Trophoblast cell (in vitro differentiated cells and primary cell): ENCODE measurements at regions not wholly inside any gene's neighbourhood (a gene's known extent, or its start where the extent isn't known, plus 50 kb on each side); places are given as distances from the start of the nearest gene placed in this dataset.

Experiments
- DNase-seq, 2 donors: peaks; one replicate each; pipeline ENCODE4 v3.0.0-alpha.2; 2016
- H2AFZ ChIP-seq: 2 replicates; pipeline ENCODE4 v1.6.1; 2013; ENCODE audit warnings: low read length, moderate library complexity, mild to moderate bottlenecking; ENCODE audit not compliant: insufficient read depth, poor library complexity
- H2AK5ac ChIP-seq: 2 replicates; pipeline ENCODE4 v1.6.1; 2013; ENCODE audit warnings: mild to moderate bottlenecking, low read length
- H2BK120ac ChIP-seq: 2 replicates; pipeline ENCODE4 v1.6.1; 2013; ENCODE audit warnings: low read length, mild to moderate bottlenecking, moderate library complexity; ENCODE audit not compliant: insufficient read depth, poor library complexity
- H2BK12ac ChIP-seq: 2 replicates; pipeline ENCODE4 v1.6.1; 2013; ENCODE audit warnings: mild to moderate bottlenecking, low read length, moderate library complexity
- H2BK5ac ChIP-seq: 2 replicates; pipeline ENCODE4 v1.6.1; 2013; ENCODE audit warnings: low read length, low read depth, moderate library complexity, mild to moderate bottlenecking; ENCODE audit not compliant: poor library complexity
- H3K14ac ChIP-seq: 2 replicates; pipeline ENCODE4 v1.6.1; 2013; ENCODE audit warnings: mild to moderate bottlenecking, low read length
- H3K18ac ChIP-seq: 2 replicates; pipeline ENCODE4 v1.6.1; 2013; ENCODE audit warnings: mild to moderate bottlenecking, low read length
- H3K23ac ChIP-seq: 2 replicates; pipeline ENCODE4 v1.6.1; 2013; ENCODE audit warnings: low read length
- H3K27ac ChIP-seq: 2 replicates; pipeline ENCODE4 v1.5.1; 2013; ENCODE audit warnings: low read depth, mild to moderate bottlenecking, inconsistent platforms, low read length, moderate library complexity
- H3K27me3 ChIP-seq: 2 replicates; pipeline ENCODE4 v1.6.1; 2013; ENCODE audit warnings: inconsistent platforms, mild to moderate bottlenecking, low read length, moderate library complexity; ENCODE audit not compliant: insufficient read depth
- H3K36me3 ChIP-seq, 2 experiments: 1 replicate in 1 of 2; 2 replicates in 1 of 2; pipeline ENCODE4 v1.6.1; 2013; ENCODE audit warnings: low read length in 2 of 2, mild to moderate bottlenecking in 2 of 2, moderate library complexity in 1 of 2; ENCODE audit not compliant: insufficient read depth in 2 of 2, control insufficient read depth in 1 of 2
- H3K4ac ChIP-seq: 2 replicates; pipeline ENCODE4 v1.6.1; 2013; ENCODE audit warnings: low read depth, mild to moderate bottlenecking, low read length, moderate library complexity
- H3K4me1 ChIP-seq, 2 experiments: 1 replicate in 1 of 2; 2 replicates in 1 of 2; pipeline ENCODE4 v1.6.1; 2013; ENCODE audit warnings: low read length in 2 of 2, mild to moderate bottlenecking in 2 of 2, moderate library complexity in 1 of 2; ENCODE audit not compliant: insufficient read depth in 2 of 2, control insufficient read depth in 1 of 2
- H3K4me2 ChIP-seq: 2 replicates; pipeline ENCODE4 v1.6.1; 2013; ENCODE audit warnings: inconsistent platforms, mild to moderate bottlenecking, low read length, moderate library complexity
- H3K4me3 ChIP-seq: 2 replicates; pipeline ENCODE4 v1.5.1; 2013; ENCODE audit warnings: mild to moderate bottlenecking, low read depth, low read length, inconsistent platforms
- H3K79me1 ChIP-seq: one replicate; pipeline ENCODE4 v1.6.1; 2013; ENCODE audit warnings: low read length
- H3K79me2 ChIP-seq: 2 replicates; pipeline ENCODE4 v1.6.1; 2013; ENCODE audit warnings: low read length, mild to moderate bottlenecking; ENCODE audit not compliant: control insufficient read depth, insufficient read depth, poor library complexity
- H3K9ac ChIP-seq: 2 replicates; pipeline ENCODE4 v1.6.1; 2013; ENCODE audit warnings: mild to moderate bottlenecking, low read length
- H3K9me3 ChIP-seq: 2 replicates; pipeline ENCODE4 v1.6.1; 2013; ENCODE audit warnings: low read depth, mild to moderate bottlenecking, control low read depth, inconsistent platforms, low read length; ENCODE audit not compliant: insufficient read depth
- H4K12ac ChIP-seq: 2 replicates; pipeline ENCODE4 v1.6.1; 2013; ENCODE audit warnings: low read depth, mild to moderate bottlenecking, low read length, moderate library complexity
- H4K8ac ChIP-seq: 2 replicates; pipeline ENCODE4 v1.6.1; 2013; ENCODE audit warnings: low read depth, mild to moderate bottlenecking, low read length, moderate library complexity
- H4K91ac ChIP-seq: one replicate; pipeline ENCODE4 v1.6.1; 2013; ENCODE audit warnings: low read depth, mild to moderate bottlenecking, low read length, moderate library complexity
- WGBS: extraction: QIAGEN DNeasy Blood & Tissue Kit; methylation state at CpG from one replicate; pipeline ENCODE4 v1.1.7; 2013; ENCODE audit warnings: missing lambda C conversion rate; ENCODE audit not compliant: insufficient read length, insufficient coverage; ENCODE audit errors: extremely low coverage; 5-methylcytosine and 5-hydroxymethylcytosine counted together

DNA sequence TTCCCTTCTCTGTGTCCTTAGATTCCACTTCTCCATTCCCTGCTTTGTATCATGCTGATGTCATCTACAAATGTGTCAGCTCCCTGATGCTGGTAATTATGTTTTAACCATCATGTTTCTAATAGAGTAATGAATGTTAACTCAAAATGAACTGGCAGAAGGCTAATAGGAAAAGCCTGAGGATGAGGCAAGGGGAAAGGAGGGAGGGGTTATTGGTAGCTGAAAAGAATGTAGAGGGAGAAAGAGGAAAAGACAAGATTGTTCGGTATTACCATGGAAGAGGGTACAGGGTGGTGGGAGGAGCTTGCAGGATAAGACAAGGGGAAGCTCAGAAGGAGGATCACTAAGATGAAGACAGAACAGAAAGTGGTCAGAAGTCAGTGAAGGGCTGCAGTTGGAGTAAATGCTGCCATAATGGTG is 150.9 kb downstream of the ZC3H11B start:
- H4K91ac ChIP-seq = no peak overlapping the region
- no peak overlapping the region for H2BK120ac ChIP-seq
- no peak overlapping the region for H2BK12ac ChIP-seq
- H3K4me3 ChIP-seq = no peak overlapping the region
- H3K79me2 ChIP-seq = no peaks in the 10 kb centered on the region
- H3K9me3 ChIP-seq = no peaks in the 10 kb centered on the region
- no peaks in the 10 kb centered on the region for H3K4me1 ChIP-seq
- WGBS = no CpG with 5 or more reads among the region's 1 CpG
- H3K14ac ChIP-seq = peak overlapping the region; percentile 4
- peaks cover 2% of the 10 kb centered on the region for H3K79me1 ChIP-seq
- H4K8ac ChIP-seq = no peak overlapping the region
- no peak overlapping the region for H3K4me2 ChIP-seq
- no peak overlapping the region for H3K23ac ChIP-seq
- H3K9ac ChIP-seq = no peak overlapping the region
- no peak overlapping the region for H3K18ac ChIP-seq
- H4K12ac ChIP-seq = no peak overlapping the region
- no peak for DNase-seq
- no peak overlapping the region for H3K27ac ChIP-seq
- no peaks in the 10 kb centered on the region for H3K36me3 ChIP-seq
- no peak overlapping the region for H3K4ac ChIP-seq
- H2AFZ ChIP-seq = no peak overlapping the region
- H3K27me3 ChIP-seq = no peaks in the 10 kb centered on the region
- no peak overlapping the region for H2AK5ac ChIP-seq
- no peak overlapping the region for H2BK5ac ChIP-seq

DNA sequence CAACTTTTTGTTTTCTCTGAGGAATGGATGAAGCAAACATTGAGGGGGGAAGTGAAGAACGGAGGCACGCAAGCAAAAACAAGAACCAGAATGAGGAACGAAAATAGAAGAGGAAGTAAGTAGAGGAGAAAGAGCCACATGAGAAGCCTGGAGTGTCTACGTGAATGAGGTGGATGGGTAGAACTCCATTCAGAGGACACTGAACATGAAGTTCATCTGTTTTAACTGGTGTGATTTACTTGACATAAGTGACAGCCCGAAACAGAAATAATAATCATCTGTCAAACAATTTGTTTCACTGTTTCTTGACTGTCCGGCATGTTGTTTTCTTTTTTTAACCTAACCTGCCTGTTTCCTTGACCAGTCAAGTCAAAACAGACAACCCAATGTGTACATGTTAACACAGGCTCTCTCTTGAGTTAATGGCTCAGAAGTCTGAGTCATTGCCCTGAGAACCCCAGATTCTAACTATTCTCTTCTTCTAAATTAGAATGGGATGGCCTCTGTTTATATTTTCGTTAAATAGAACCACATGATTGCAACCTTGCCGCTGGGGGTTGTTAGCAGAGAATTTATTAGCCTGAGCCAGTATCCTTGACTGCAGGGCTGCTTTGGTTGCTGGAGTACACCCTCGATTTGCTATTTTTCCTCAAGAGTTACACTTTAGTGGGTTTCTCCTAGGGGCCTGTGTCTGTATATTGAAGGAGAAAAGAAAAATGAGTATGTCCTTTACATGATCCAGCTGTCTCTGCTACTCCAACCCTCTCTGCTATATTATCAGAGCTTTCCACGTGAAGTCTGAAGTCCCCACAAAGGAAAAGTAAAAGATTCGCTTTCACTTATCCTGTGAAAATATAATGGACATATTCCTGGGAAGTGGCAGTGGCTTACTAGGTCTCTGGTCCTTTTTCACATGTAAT is 151.7 kb downstream of the ZC3H11B start:
- H3K9ac ChIP-seq = no peak overlapping the region
- H3K14ac ChIP-seq = no peak overlapping the region
- no peak overlapping the region for H4K91ac ChIP-seq
- H4K8ac ChIP-seq = no peak overlapping the region
- H3K79me1 ChIP-seq = peaks cover 2% of the 10 kb centered on the region
- no peaks in the 10 kb centered on the region for H3K27me3 ChIP-seq
- no peak overlapping the region for H3K4ac ChIP-seq
- no peak overlapping the region for H3K4me2 ChIP-seq
- no peak overlapping the region for H3K4me3 ChIP-seq
- no peak overlapping the region for H2AFZ ChIP-seq
- H2BK12ac ChIP-seq = no peak overlapping the region
- H3K4me1 ChIP-seq = no peaks in the 10 kb centered on the region
- peak in 1 of 2 donors; percentile 1 for DNase-seq
- no peaks in the 10 kb centered on the region for H3K9me3 ChIP-seq
- no CpG with 5 or more reads among the region's 11 CpGs for WGBS
- H2BK120ac ChIP-seq = no peak overlapping the region
- H3K27ac ChIP-seq = no peak overlapping the region
- no peak overlapping the region for H3K18ac ChIP-seq
- no peaks in the 10 kb centered on the region for H3K36me3 ChIP-seq
- no peak overlapping the region for H4K12ac ChIP-seq
- no peak overlapping the region for H2BK5ac ChIP-seq
- no peak overlapping the region for H2AK5ac ChIP-seq
- no peak overlapping the region for H3K23ac ChIP-seq
- no peaks in the 10 kb centered on the region for H3K79me2 ChIP-seq

DNA sequence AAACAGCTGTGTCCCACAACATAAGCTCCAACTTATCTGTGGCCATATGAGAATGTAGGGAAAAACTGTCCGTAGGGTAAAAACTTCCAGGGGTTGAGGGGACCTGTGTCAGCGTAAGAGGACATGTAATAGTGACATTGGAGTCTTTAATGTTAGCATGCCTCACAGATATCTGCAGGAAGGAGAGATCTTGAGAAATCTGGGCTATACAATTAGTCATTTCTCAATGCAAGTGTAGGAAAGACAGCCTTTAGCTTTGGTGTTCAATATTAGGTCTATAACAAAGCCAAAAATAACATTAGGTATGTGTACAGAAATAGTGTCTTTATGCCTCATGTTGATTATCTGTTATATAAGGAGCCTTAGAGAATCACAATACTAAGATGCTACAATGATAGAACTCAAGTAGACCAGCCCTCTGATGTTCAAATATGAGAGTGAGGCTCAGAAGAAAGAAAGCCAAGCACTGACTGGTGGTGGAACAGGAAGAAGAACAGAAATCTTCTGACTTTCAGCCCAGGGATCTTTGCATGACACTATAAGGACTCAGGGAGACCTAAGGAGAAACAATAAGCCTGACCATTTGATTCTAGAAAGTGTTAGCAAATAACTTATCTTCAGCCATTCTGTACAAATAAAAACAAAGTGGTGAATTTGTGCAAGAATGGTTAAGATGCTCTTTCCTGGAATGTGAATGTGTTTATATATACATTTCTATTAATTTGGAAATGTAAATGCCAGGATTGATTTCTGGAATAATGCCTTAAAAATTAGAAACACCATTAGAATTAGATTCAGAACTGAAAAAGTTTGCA is 152.6 kb downstream of the ZC3H11B start:
- Histone ChIP-seq H3K18ac (no peak overlapping the region), H3K4me2 (no peak overlapping the region), H4K8ac (no peak overlapping the region), H3K4me3 (no peak overlapping the region), H3K27me3 (no peaks in the 10 kb centered on the region), H3K14ac (no peak overlapping the region), H3K9me3 (no peaks in the 10 kb centered on the region), H2BK5ac (no peak overlapping the region), H3K4me1 (no peaks in the 10 kb centered on the region), H2BK12ac (peak overlapping the region; percentile 36), H3K9ac (no peak overlapping the region), H2AFZ (no peak overlapping the region), H4K12ac (no peak overlapping the region), H3K23ac (no peak overlapping the region), H3K4ac (no peak overlapping the region), H3K79me1 (peaks cover 2% of the 10 kb centered on the region), H3K36me3 (no peaks in the 10 kb centered on the region), H4K91ac (no peak overlapping the region), H3K27ac (no peak overlapping the region), H2AK5ac (no peak overlapping the region), H3K79me2 (no peaks in the 10 kb centered on the region), H2BK120ac (no peak overlapping the region)
- no CpG with 5 or more reads among the region's 2 CpGs for WGBS
- DNase-seq = no peak

DNA sequence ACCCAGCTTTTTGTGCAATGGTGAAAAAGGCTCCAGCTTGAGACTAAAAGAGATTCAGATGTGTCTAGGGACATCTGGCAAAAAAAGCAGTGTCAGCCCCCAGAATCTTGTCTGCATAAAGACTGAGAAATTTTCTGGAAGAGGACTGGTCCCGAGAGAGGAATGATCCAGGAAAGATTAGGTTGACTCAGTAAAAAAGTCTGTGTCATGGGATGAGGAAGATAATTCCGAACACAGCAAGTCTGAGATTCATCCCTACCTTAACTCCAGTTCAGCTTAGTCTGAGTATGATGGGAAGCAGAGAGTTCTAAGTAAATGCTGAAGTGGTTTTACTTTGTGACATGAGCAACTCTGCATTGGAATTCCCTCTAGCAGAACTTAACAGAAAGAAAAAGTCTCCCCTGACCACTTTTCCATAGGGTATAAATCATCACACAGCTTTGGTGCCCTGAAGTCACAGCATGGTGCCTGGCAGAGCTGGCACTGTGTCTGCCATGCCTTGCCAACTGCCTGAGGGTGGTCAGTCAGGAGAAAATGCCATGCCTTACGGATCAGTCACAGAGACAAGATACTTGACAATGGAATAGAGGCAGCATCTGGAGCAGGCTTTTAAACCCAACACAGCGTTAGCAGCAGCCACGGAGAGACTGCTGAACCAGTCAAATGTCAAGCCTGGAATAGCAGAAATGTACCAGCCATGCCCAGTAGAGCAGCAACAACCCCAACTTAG is 153.4 kb downstream of the ZC3H11B start:
- Histone ChIP-seq H2AK5ac (no peak overlapping the region), H3K27ac (no peak overlapping the region), H2BK12ac (peak overlapping the region; percentile 36), H3K4me1 (no peaks in the 10 kb centered on the region), H2BK120ac (no peak overlapping the region), H4K12ac (no peak overlapping the region), H3K79me1 (peaks cover 2% of the 10 kb centered on the region), H3K36me3 (no peaks in the 10 kb centered on the region), H3K14ac (peak overlapping the region; percentile 40), H2BK5ac (no peak overlapping the region), H4K8ac (peak overlapping the region; percentile 47), H3K79me2 (no peaks in the 10 kb centered on the region), H4K91ac (peak overlapping the region; percentile 9), H3K4ac (no peak overlapping the region), H3K4me2 (no peak overlapping the region), H3K4me3 (no peak overlapping the region), H3K27me3 (no peaks in the 10 kb centered on the region), H3K18ac (peak overlapping the region; percentile 45), H3K9me3 (no peaks in the 10 kb centered on the region), H3K9ac (no peak overlapping the region), H2AFZ (no peak overlapping the region), H3K23ac (no peak overlapping the region)
- no peak for DNase-seq
- no CpG with 5 or more reads among the region's 5 CpGs for WGBS
